Stomach (tissue), 8 donors: ENCODE measurements at regions not wholly inside any gene's neighbourhood (a gene's known extent, or its start where the extent isn't known, plus 50 kb on each side); places are given as distances from the start of the nearest gene placed in this dataset.

Source experiments
- DNase-seq, 2 donors: peaks; one replicate each; pipeline versions ENCODE4 v3.0.0 to v3.0.0-alpha.2; 2013 to 2019
- H3K27ac ChIP-seq, 5 donors: fragments of 200-600 bp in 4 of 5; sonication (generic) in 4 of 5; one replicate each; pipeline ENCODE4 v1.5.1; 2013 to 2019; ENCODE audit warnings: mild to moderate bottlenecking in 1 of 5, moderate library complexity in 1 of 5
- H3K27me3 ChIP-seq, 3 donors: fragments of 200-600 bp; sonication (generic); one replicate each; pipeline ENCODE4 v1.5.1; 2017 to 2019; ENCODE audit warnings: mixed run types in 1 of 3
- H3K36me3 ChIP-seq, 4 donors: fragments of 200-600 bp; sonication (generic); 1 replicate in 3 of 4; 2 replicates in 1 of 4; pipeline ENCODE4 v1.5.1; 2016 to 2019
- H3K4me1 ChIP-seq, 4 donors: fragments of 200-600 bp; sonication (generic); one replicate each; pipeline ENCODE4 v1.5.1; 2016 to 2019
- H3K4me3 ChIP-seq, 4 donors: fragments of 200-600 bp; sonication (generic) in 3 of 4; one replicate each; pipeline ENCODE4 v1.5.1; 2016 to 2019; ENCODE audit warnings: mild to moderate bottlenecking in 1 of 4
- H3K9me3 ChIP-seq, 4 donors: fragments of 200-600 bp; sonication (generic); one replicate each; pipeline ENCODE4 v1.5.1; 2016 to 2019
- EP300 ChIP-seq: sonication (generic); formaldehyde crosslinking; IDR thresholded peaks from one replicate; pipeline ENCODE4 v1.6.1; 2017; ENCODE audit warnings: antibody characterized with exemption
- POLR2A ChIP-seq, 4 donors: fragments of 450-650 bp; IDR thresholded peaks; one replicate each; pipeline ENCODE4 v1.6.1; 2016; ENCODE audit warnings: antibody characterized with exemption in 4 of 4, control low read depth in 2 of 4, mild to moderate bottlenecking in 1 of 4, moderate library complexity in 1 of 4
- POLR2AphosphoS5 ChIP-seq, 3 donors: sonication (generic); formaldehyde crosslinking; IDR thresholded peaks; one replicate each; pipeline ENCODE4 v1.6.1; 2016; ENCODE audit warnings: antibody characterized with exemption in 3 of 3
- WGBS, 5 donors: extraction: QIAGEN DNeasy Blood & Tissue Kit in 3 of 5; methylation state at CpG; one replicate each; pipeline versions ENCODE4 v1.1.5 to v1.1.7; 2013 to 2018; 5-methylcytosine and 5-hydroxymethylcytosine counted together
- intact Hi-C: fragments of 100-400 bp; cut with DNase I; formaldehyde crosslinking; loops from one replicate; pipeline ENCODE4 v1.15.1; 2023; ENCODE audit warnings: low total_unique reads
- TF ChIP-seq, protein P1 (sequence below), 7 experiments: fragments of 450-650 bp in 4 of 7; fragments of 200-600 bp in 3 of 7; sonication (generic) in 3 of 7; IDR thresholded peaks; one replicate each; pipeline ENCODE4 v1.5.1; 2016 to 2019; ENCODE audit warnings: antibody characterized with exemption in 7 of 7, control low read depth in 2 of 7, mild to moderate bottlenecking in 1 of 7
- donor health status: healthy with polysubstance abuse.
- donor health status: Bipolar disorder and iron deficiency.
- donor health status: healthy.

DNA sequence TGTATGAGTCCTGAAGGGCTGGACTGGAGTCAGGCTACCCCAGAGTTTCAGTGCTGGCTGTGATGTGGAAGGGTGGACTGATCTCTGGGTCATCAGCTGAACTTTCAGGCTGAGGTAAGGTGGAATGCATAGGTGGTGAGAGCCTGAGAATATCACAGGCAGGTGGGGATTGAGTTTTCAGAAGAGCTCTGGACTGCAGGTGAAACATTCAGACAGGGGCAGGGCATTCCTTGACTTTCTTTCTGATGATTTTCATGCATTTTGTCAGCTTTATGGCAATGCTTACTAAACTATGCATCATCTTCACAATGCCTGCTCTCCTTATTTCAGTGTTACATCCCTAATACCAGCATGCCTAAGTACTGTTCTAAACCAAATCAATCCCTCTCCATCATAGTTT, 755.0 kb downstream of the KCNA4 start:
- intact Hi-C loops = no loop called here

DNA sequence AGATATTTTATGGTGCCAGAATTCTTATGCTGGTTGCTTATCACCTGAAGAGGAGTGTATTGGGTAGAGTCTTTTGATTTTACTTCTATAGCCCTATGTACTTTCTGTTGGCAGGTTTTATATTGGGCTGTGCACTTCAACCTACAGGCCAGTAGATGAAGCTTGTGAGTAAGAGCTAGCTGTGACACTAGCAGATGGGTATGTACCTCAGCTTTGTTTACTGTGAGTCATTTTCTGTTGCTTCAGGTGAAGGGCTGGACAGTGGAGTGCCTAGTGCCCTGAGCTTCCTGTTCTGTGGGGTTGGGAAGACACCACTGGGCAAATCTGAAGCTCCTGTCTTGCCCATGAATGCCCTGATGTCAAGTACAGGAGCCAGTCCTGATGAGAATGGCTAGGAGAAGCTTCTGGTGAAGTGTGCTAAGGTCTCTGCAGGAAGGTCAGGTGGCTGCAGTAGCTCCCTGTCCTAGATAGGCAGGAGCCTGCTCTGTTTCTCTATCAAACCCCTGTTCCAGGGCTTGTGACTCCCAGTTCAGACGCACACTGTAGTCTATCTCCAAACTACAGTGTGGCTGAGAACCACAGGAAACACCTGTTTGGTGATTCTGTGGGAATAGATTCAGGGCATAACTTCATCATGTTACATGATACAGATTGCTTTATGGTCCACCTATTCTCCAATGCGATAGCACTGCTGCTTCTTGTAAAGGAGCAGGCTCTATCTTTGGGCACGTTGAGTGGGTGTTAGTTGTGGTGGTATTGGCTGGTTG, 755.7 kb downstream of the KCNA4 start:
- TF ChIP-seq POLR2A (IDR thresholded peaks at IDR 0.05) = no peak
- TF ChIP-seq EP300 = no peak
- TF ChIP-seq POLR2AphosphoS5 (IDR thresholded peaks at IDR 0.05) = no peak
- TF ChIP-seq, protein P1, sequence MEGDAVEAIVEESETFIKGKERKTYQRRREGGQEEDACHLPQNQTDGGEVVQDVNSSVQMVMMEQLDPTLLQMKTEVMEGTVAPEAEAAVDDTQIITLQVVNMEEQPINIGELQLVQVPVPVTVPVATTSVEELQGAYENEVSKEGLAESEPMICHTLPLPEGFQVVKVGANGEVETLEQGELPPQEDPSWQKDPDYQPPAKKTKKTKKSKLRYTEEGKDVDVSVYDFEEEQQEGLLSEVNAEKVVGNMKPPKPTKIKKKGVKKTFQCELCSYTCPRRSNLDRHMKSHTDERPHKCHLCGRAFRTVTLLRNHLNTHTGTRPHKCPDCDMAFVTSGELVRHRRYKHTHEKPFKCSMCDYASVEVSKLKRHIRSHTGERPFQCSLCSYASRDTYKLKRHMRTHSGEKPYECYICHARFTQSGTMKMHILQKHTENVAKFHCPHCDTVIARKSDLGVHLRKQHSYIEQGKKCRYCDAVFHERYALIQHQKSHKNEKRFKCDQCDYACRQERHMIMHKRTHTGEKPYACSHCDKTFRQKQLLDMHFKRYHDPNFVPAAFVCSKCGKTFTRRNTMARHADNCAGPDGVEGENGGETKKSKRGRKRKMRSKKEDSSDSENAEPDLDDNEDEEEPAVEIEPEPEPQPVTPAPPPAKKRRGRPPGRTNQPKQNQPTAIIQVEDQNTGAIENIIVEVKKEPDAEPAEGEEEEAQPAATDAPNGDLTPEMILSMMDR (IDR thresholded peaks at IDR 0.05) = no peak
- Histone ChIP-seq H3K4me3 (no peak overlapping the region), H3K4me1 (no peaks in the 10 kb centered on the region), H3K9me3 (peaks cover 0 to 5% (median 1%) of the 10 kb centered on the region in 4 donors), H3K27me3 (no peaks in the 10 kb centered on the region), H3K27ac (no peak overlapping the region), H3K36me3 (no peaks in the 10 kb centered on the region)
- intact Hi-C loops = no loop called here
- 82 to 91% (median 85%) methylated on average over 3 of the region's 3 CpGs for WGBS, 5 donors
- DNase-seq = no peak

More for the DNA sequence above, 755.0 kb downstream of the KCNA4 start:
- Histone ChIP-seq H3K36me3 (no peaks in the 10 kb centered on the region), H3K4me1 (no peaks in the 10 kb centered on the region), H3K9me3 (peaks cover 0 to 5% (median 1%) of the 10 kb centered on the region in 4 donors), H3K4me3 (no peak overlapping the region), H3K27ac (no peak overlapping the region), H3K27me3 (no peaks in the 10 kb centered on the region)
- TF ChIP-seq EP300 = no peak
- no peak for TF ChIP-seq POLR2A (IDR thresholded peaks at IDR 0.05)
- TF ChIP-seq POLR2AphosphoS5 (IDR thresholded peaks at IDR 0.05) = no peak
- TF ChIP-seq, protein P1 (IDR thresholded peaks at IDR 0.05) = no peak
- no peak for DNase-seq

DNA sequence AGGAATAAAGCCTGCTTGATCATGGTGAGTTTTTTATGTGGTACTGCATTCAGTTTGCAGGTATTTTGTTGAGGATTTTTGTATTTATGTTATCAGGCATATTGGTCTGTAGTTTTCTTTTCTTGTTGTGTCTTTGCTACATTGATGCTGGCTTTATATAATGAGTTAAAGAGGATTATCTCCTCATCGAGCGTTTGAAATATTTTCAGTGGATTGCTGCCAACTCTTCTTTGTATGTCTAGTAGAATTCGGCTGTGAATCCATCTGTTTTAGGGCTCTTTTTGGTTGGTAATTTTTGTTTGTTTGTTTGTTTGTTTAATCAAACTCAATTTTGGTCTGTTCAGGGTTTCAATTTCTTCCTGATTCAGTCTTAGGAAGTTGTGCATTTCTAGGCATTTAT, 758.4 kb downstream of the KCNA4 start:
- Histone ChIP-seq H3K4me1 (no peaks in the 10 kb centered on the region), H3K36me3 (no peaks in the 10 kb centered on the region), H3K27ac (no peak overlapping the region), H3K27me3 (no peaks in the 10 kb centered on the region), H3K9me3 (peaks cover 0 to 5% (median 1%) of the 10 kb centered on the region in 4 donors), H3K4me3 (no peak overlapping the region)
- TF ChIP-seq POLR2AphosphoS5 (IDR thresholded peaks at IDR 0.05) (no peak), POLR2A (IDR thresholded peaks at IDR 0.05) (no peak), EP300 (no peak)
- TF ChIP-seq, protein P1 (IDR thresholded peaks at IDR 0.05) = no peak
- 49 to 77% (median 55%) methylated on average over 3 of the region's 3 CpGs for WGBS, 5 donors
- intact Hi-C loops = no loop called here
- no peak for DNase-seq

DNA sequence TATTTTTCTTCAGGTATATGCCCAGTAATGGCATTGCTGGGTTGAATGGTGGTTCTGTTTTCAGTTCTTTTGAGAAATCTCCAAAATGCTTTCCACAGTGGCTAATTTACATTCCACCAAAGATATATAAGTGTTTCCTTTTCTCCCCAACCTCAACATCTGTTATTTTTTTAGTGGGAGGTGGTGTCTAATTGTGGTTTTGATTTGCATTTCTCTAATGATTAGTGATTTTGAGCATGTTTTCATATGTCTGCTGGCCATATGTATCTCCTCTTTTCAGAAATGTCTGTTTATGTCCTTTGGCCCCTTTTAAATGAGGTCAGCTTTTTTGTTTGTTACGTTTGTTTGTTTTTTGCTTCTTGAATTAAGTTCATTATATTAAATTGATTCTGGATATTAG, 760.2 kb downstream of the KCNA4 start:
- Histone ChIP-seq H3K27ac (no peak overlapping the region), H3K4me1 (no peaks in the 10 kb centered on the region), H3K4me3 (no peak overlapping the region), H3K9me3 (peaks cover 0 to 5% (median 1%) of the 10 kb centered on the region in 4 donors), H3K36me3 (no peaks in the 10 kb centered on the region), H3K27me3 (no peaks in the 10 kb centered on the region)
- no peak for DNase-seq
- WGBS, 5 donors = 0% methylated on average over 1 of the region's 1 CpG
- intact Hi-C loops = no loop called here
- TF ChIP-seq POLR2AphosphoS5 (IDR thresholded peaks at IDR 0.05) = no peak
- TF ChIP-seq, protein P1 (IDR thresholded peaks at IDR 0.05) = no peak
- no peak for TF ChIP-seq EP300
- TF ChIP-seq POLR2A (IDR thresholded peaks at IDR 0.05) = no peak
